Gastroesophageal sphincter (tissue), 3 donors: ENCODE measurements at regions not wholly inside any gene's neighbourhood (a gene's known extent, or its start where the extent isn't known, plus 50 kb on each side); places are given as distances from the start of the nearest gene placed in this dataset.
"Not testable (repeated sequence)": the region's sequence is repeated elsewhere in the genome, so short reads cannot be mapped to it uniquely, and the experiment has no call there.

Experiments
- POLR2A ChIP-seq, 2 donors: fragments of 450-650 bp; IDR thresholded peaks; one replicate each; pipeline ENCODE4 v1.6.1; 2017; ENCODE audit warnings: antibody characterized with exemption in 2 of 2, mild to moderate bottlenecking in 2 of 2, moderate library complexity in 1 of 2
- TF ChIP-seq, protein P1 (sequence below), 4 experiments: fragments of 200-600 bp in 2 of 4; fragments of 450-650 bp in 2 of 4; sonication (generic) in 1 of 4; IDR thresholded peaks; one replicate each; pipeline ENCODE4 v1.5.1; 2017 to 2019; ENCODE audit warnings: antibody characterized with exemption in 4 of 4, mild to moderate bottlenecking in 2 of 4, moderate library complexity in 2 of 4

DNA sequence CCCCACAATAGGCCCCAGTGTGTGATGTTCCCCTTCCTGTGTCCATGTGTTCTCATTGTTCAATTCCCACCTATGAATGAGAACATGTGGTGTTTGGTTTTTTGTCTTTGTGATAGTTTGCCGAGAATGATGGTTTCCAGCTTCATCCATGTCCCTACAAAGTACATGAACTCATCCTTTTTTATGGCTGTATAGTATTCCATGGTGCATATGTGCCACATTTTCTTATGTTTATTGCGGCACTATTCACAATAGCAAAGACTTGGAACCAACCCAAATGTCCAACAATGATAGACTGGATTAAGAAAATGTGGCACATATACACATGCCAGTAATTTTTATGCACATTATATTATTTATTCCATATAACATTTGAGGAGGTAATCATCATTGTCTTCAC is 1743.6 kb upstream of the RAG2 start:
- TF ChIP-seq, protein P1, sequence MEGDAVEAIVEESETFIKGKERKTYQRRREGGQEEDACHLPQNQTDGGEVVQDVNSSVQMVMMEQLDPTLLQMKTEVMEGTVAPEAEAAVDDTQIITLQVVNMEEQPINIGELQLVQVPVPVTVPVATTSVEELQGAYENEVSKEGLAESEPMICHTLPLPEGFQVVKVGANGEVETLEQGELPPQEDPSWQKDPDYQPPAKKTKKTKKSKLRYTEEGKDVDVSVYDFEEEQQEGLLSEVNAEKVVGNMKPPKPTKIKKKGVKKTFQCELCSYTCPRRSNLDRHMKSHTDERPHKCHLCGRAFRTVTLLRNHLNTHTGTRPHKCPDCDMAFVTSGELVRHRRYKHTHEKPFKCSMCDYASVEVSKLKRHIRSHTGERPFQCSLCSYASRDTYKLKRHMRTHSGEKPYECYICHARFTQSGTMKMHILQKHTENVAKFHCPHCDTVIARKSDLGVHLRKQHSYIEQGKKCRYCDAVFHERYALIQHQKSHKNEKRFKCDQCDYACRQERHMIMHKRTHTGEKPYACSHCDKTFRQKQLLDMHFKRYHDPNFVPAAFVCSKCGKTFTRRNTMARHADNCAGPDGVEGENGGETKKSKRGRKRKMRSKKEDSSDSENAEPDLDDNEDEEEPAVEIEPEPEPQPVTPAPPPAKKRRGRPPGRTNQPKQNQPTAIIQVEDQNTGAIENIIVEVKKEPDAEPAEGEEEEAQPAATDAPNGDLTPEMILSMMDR (IDR thresholded peaks at IDR 0.05) = not testable (repeated sequence)
- not testable (repeated sequence) for TF ChIP-seq POLR2A (IDR thresholded peaks at IDR 0.05)
